ENCODE measurements at regions not wholly inside any gene's neighbourhood (a gene's known extent, or its start where the extent isn't known, plus 50 kb on each side); places are given as distances from the start of the nearest gene placed in this dataset.

- no peak for TF ChIP-seq CTCF (IDR thresholded peaks at IDR 0.05; ENCODE audit: low read length)
- TF ChIP-seq EZH2phosphoT487 (IDR thresholded peaks at IDR 0.05; ENCODE audit: low read length) = no peak
- no peak for TF ChIP-seq EZH2 (optimal IDR thresholded peaks at IDR 0.05; ENCODE audit: low read depth, low read length)
Measured at GRCh38 chr15:95041297-95041696, 809.9 kb downstream of the MCTP2 start.

Data from MM.1S (cell line).